SIG-M5 treated with dmso at 0.1 percent for 504 hours (cell line): ENCODE measurements at regions not wholly inside any gene's neighbourhood (a gene's known extent, or its start where the extent isn't known, plus 50 kb on each side); places are given as distances from the start of the nearest gene placed in this dataset.
"Not testable (repeated sequence)": the region's sequence is repeated elsewhere in the genome, so short reads cannot be mapped to it uniquely, and the experiment has no call there.

Experiments used
- DNase-seq: peaks from one replicate; lab custom pipeline; 2025; ENCODE audit not compliant: unreplicated experiment; lab: John Stamatoyannopoulos, UW

- no peak for DNase-seq
Observed at GRCh38 chr21:15306271-15306670, 241.5 kb upstream of the NRIP1 start.

- no peak for DNase-seq
Observed at GRCh38 chr21:15308333-15308732, 243.5 kb upstream of the NRIP1 start.

- no peak for DNase-seq
Observed at GRCh38 chr21:15309022-15309590, 244.3 kb upstream of the NRIP1 start.

- no peak for DNase-seq
Observed at GRCh38 chr21:15309721-15310120, 244.9 kb upstream of the NRIP1 start.

- no peak for DNase-seq
Observed at GRCh38 chr21:15311510-15311909, 246.7 kb upstream of the NRIP1 start.

- DNase-seq = not testable (repeated sequence)
Observed at GRCh38 chr21:15317034-15317433, 252.2 kb upstream of the NRIP1 start.

- DNase-seq = no peak
Observed at GRCh38 chr21:15319727-15320126, 254.9 kb upstream of the NRIP1 start.

GRCh38 chr21:15324542-15324941, 259.7 kb upstream of the NRIP1 start:
- no peak for DNase-seq

GRCh38 chr21:15326032-15326867, 261.4 kb upstream of the NRIP1 start:
- DNase-seq = no peak

GRCh38 chr21:15327637-15328265, 263.0 kb upstream of the NRIP1 start:
- DNase-seq = no peak

- DNase-seq = no peak
Observed at GRCh38 chr21:15329191-15329590, 264.4 kb upstream of the NRIP1 start.

- no peak for DNase-seq
Observed at GRCh38 chr21:15330872-15331271, 266.1 kb upstream of the NRIP1 start.

- DNase-seq = no peak
Observed at GRCh38 chr21:15332572-15332971, 267.8 kb upstream of the NRIP1 start.

GRCh38 chr21:15333136-15333710, 268.4 kb upstream of the NRIP1 start:
- DNase-seq = no peak

- peak; percentile 72 for DNase-seq
Observed at GRCh38 chr21:15333951-15334350, 269.2 kb upstream of the NRIP1 start.

- DNase-seq = no peak
Observed at GRCh38 chr21:15343066-15343465, 278.3 kb upstream of the NRIP1 start.

GRCh38 chr21:15352009-15352408, 287.2 kb upstream of the NRIP1 start:
- DNase-seq = no peak

- no peak for DNase-seq
Observed at GRCh38 chr21:15353546-15353945, 288.7 kb upstream of the NRIP1 start.

- no peak for DNase-seq
Observed at GRCh38 chr21:15354516-15354915, 289.7 kb upstream of the NRIP1 start.

GRCh38 chr21:15355066-15355465, 290.3 kb upstream of the NRIP1 start:
- no peak for DNase-seq

- DNase-seq = no peak
Observed at GRCh38 chr21:15359251-15359650, 294.5 kb upstream of the NRIP1 start.

- DNase-seq = no peak
Observed at GRCh38 chr21:15362458-15362857, 297.7 kb upstream of the NRIP1 start.
